HG02970 (cell line): ENCODE measurements at regions not wholly inside any gene's neighbourhood (a gene's known extent, or its start where the extent isn't known, plus 50 kb on each side); places are given as distances from the start of the nearest gene placed in this dataset.
"Not testable (repeated sequence)": the region's sequence is repeated elsewhere in the genome, so short reads cannot be mapped to it uniquely, and the experiment has no call there.

Experiments
- ATAC-seq: cut with Tn5 transposase; IDR thresholded peaks from one replicate; pipeline ENCODE4 v1.9.1; 2021; ENCODE audit warnings: mild to moderate bottlenecking, moderate library complexity, moderate number of reproducible peaks; ENCODE audit not compliant: unreplicated experiment, low FRiP score

GRCh38 chr1:214136324-214136919 lies 144.5 kb upstream of the SMYD2 start:
- no peak for ATAC-seq

- no peak for ATAC-seq
These were observed 139.5 kb upstream of the SMYD2 start for GRCh38 chr1:214141486-214141885.

DNA sequence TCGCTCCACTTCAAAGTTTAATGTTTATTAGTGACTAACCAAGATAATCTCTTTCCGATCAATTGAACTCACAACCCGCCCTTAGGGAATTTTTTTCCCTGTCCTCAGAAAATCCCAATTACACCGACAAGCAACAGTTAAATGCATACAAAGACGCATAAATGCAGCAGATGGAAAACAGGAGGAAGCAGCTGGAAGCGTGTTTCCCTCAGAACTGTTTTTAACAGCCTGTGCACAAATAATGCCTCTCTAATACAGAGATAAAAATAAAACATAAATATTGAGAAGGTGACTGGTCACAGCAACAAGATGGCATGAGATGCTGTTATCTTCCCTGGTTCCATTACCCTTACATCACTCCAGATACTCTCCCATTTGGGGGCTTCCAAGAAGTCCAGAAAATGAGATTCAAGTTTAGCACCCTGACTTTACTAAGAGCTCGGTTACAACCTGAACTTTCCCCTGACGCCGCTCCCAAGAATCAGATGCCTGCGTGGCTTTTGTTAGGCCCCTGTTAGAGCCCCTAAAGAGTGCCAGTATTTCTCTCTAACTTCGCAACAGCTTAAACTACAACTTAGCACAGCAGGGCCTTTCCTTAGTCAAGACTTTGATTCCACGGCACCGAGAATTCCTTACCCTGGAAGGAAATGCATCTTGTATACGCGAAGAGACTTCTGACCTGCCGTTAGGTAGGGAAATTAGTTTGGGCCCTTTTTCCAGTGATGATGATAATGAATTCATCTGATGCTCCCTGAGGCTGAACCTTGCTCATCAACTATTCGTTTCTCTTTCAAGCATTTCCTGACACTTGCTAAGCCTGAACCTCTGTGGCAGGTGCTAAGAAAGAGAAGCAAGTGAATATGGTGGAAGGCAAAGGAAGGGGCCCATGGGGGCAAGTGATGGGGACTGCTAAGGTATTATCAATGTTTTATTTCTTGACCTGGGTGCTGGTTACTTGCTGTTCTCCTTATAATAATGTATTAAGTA lies 137.7 kb upstream of the SMYD2 start:
- ATAC-seq, result no peak

DNA sequence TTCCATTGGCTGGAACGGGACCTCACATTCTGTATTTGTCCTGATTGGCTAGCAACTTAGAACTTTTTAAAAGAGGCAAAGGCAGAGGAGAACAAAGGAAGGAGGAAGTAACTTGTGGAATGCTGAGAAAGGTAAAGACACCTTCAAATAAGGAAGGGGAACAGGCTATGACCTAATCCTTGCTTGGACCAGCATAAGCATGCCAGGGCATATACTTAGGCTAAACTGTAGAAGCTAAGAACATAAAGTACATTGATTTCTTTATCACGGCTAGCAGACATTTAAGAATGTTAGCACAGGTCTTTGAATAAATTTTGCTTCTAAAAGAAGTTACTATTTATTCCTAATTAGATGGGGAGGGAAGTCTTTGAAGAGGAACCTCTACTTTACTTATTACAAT lies 136.4 kb upstream of the SMYD2 start:
- ATAC-seq, result not testable (repeated sequence)

GRCh38 chr1:214146523-214146922 lies 134.4 kb upstream of the SMYD2 start:
- no peak for ATAC-seq

GRCh38 chr1:214154596-214155292 lies 126.2 kb upstream of the SMYD2 start:
- ATAC-seq, result no peak

DNA sequence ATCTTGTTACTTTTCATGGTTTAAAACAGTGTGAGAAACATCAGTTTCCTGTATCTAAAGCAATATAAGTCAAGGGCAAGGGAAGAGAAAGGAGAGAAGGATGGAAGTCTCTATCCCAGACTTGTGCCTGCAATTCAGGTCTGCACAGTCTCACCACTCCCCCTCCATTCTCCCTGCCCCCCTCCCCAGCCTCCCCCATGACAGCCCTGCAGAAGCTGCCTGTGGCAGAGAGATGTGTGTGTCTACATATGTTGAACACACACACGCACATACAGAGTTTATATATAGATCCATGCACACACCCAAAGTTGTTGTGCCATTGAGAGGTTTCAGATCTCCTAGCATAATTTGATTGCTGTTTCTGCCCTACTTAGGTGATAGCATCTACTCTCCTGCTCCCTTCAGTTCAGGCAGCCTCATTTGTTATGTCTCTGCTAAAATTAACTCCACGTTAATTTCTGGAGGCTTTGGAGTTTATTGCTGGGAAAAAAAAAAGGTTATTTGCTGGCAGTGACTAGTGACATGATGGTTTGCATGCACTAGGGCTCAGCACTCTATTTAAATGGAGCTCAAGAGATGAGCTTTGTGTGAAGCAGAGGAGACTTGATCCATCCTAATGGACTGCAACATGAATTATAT lies 124.9 kb upstream of the SMYD2 start:
- no peak for ATAC-seq

GRCh38 chr1:214164173-214164572 lies 116.8 kb upstream of the SMYD2 start:
- no peak for ATAC-seq

- no peak for ATAC-seq
These were observed 115.0 kb upstream of the SMYD2 start for GRCh38 chr1:214165850-214166374.

- ATAC-seq, result no peak
These were observed 106.3 kb upstream of the SMYD2 start for GRCh38 chr1:214174508-214175199.

- no peak for ATAC-seq
These were observed 102.9 kb upstream of the SMYD2 start for GRCh38 chr1:214178102-214178501.

GRCh38 chr1:214184992-214185391 lies 96.0 kb upstream of the SMYD2 start:
- ATAC-seq, result no peak

- no peak for ATAC-seq
These were observed 94.7 kb upstream of the SMYD2 start for GRCh38 chr1:214186103-214186824.

- no peak for ATAC-seq
These were observed 93.6 kb upstream of the SMYD2 start for GRCh38 chr1:214187121-214187900.

GRCh38 chr1:214187933-214188332 lies 93.0 kb upstream of the SMYD2 start:
- no peak for ATAC-seq

GRCh38 chr1:214188835-214189234 lies 92.1 kb upstream of the SMYD2 start:
- ATAC-seq, result no peak

DNA sequence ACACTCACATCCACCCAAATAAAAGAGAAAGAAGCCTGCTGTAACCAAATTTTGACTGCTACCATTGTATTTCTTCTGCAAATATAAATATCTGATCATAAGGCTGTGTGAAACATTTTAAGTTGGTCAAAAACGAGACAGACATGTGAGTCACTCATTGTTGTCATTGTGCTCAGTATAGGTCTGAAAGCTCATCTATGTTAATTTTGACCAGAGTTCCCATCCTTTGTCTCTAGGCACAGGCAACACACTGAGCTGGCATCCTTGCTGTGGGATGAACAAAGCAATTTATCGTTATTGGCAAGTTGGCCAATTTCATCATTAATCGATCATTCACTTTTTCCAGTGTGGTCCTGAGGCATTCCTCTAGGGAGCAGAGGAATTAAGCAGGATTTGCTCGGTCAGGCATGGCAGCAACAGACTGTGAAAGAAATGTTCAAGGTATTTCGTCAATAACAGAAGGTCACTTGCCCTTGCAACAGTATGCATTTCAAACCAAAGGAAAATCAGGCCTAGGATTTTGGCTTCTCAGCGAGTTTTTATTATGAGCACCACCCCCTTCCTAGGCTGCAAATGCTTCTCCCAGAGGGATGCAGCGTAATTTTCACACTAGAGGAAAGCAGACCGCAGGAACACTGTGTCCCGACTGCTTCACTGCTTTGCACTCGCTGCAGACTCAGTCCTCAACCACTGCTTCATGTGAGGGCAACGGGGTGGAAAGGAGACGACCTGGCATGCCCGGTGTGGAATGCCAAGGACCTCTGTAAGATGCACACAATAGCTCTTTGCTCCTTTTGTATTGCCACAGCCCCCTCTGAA lies 87.9 kb upstream of the SMYD2 start:
- ATAC-seq, result no peak

DNA sequence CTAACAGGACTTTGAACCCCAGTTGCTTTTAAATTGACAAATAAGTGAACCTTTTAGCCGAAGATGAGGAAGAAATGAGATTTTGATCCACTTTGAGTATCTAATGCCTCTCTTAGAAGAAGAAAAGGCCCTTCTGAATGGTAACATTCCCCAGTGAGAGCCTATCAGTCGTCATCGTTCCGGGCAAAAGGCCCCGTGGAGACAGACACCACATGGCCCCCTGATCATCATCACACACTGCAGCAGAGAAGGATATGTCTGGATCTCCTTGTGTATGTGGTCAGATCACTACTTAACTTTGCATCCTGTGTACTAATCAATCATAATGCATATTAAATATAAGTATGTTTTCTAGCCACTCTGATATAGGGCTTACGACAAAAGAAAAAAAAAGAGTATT lies 87.3 kb upstream of the SMYD2 start:
- no peak for ATAC-seq
